Endodermal cell (in vitro differentiated cells): ENCODE measurements at regions not wholly inside any gene's neighbourhood (a gene's known extent, or its start where the extent isn't known, plus 50 kb on each side); places are given as distances from the start of the nearest gene placed in this dataset.

Experiments
- DNase-seq: peaks from one replicate; pipeline ENCODE4 v3.0.0-alpha.2; 2017
- H3K27ac ChIP-seq: 2 replicates; pipeline ENCODE4 v1.5.1; 2013; ENCODE audit warnings: mild to moderate bottlenecking, low read depth, low read length, moderate library complexity
- H3K27me3 ChIP-seq: 2 replicates; pipeline ENCODE4 v1.6.1; 2013; ENCODE audit warnings: mild to moderate bottlenecking, low read length, moderate library complexity; ENCODE audit not compliant: insufficient read depth, control insufficient read depth, poor library complexity, severe bottlenecking
- H3K36me3 ChIP-seq: 2 replicates; pipeline ENCODE4 v1.7.0; 2013; ENCODE audit warnings: mild to moderate bottlenecking, low read length, moderate library complexity; ENCODE audit not compliant: control insufficient read depth, insufficient read depth
- H3K4me1 ChIP-seq: one replicate; pipeline ENCODE4 v1.7.0; 2013; ENCODE audit warnings: low read length; ENCODE audit not compliant: control insufficient read depth, insufficient read depth
- H3K4me3 ChIP-seq: 2 replicates; pipeline ENCODE4 v1.5.1; 2013; ENCODE audit warnings: mild to moderate bottlenecking, low read length, moderate library complexity
- H3K9ac ChIP-seq: 2 replicates; pipeline ENCODE4 v1.6.1; 2013; ENCODE audit warnings: mild to moderate bottlenecking, low read length, moderate library complexity; ENCODE audit not compliant: poor library complexity, severe bottlenecking; ENCODE audit errors: extremely low read depth
- H3K9me3 ChIP-seq: 2 replicates; pipeline ENCODE4 v1.6.1; 2013; ENCODE audit warnings: mild to moderate bottlenecking, low read length, moderate library complexity; ENCODE audit not compliant: control insufficient read depth
- H3K27ac Mint-ChIP-seq: 2 replicates; pipeline ENCODE4 v1.8.0; 2020; ENCODE audit warnings: mixed read lengths
- H3K27me3 Mint-ChIP-seq: 2 replicates; pipeline ENCODE4 v1.8.0; 2021; ENCODE audit warnings: mild to moderate bottlenecking, mixed read lengths; ENCODE audit not compliant: insufficient read depth
- H3K36me3 Mint-ChIP-seq: 2 replicates; pipeline ENCODE4 v1.8.0; 2020; ENCODE audit warnings: low read depth, mixed read lengths
- H3K4me1 Mint-ChIP-seq: 2 replicates; pipeline ENCODE4 v1.8.0; 2020; ENCODE audit warnings: mixed read lengths
- H3K4me3 Mint-ChIP-seq: 2 replicates; pipeline ENCODE4 v1.8.0; 2020; ENCODE audit warnings: mild to moderate bottlenecking, moderate library complexity, mixed read lengths
- H3K9me3 Mint-ChIP-seq: 2 replicates; pipeline ENCODE4 v1.8.0; 2020; ENCODE audit warnings: mild to moderate bottlenecking, mixed read lengths
- WGBS, 2 experiments: methylation state at CpG; one replicate each; pipeline versions ENCODE4 v1.1.5 to v1.1.7; 2013; ENCODE audit warnings: missing lambda C conversion rate in 2 of 2, mixed read lengths in 1 of 2; ENCODE audit not compliant: insufficient coverage in 1 of 2, insufficient read length in 1 of 2; 5-methylcytosine and 5-hydroxymethylcytosine counted together
- TF ChIP-seq, protein P1 (sequence below): fragments of 200-600 bp; sonication (generic); conservative IDR thresholded peaks from 2 replicates; pipeline ENCODE4 v1.5.0; 2021; ENCODE audit warnings: antibody characterized with exemption, mild to moderate bottlenecking

DNA sequence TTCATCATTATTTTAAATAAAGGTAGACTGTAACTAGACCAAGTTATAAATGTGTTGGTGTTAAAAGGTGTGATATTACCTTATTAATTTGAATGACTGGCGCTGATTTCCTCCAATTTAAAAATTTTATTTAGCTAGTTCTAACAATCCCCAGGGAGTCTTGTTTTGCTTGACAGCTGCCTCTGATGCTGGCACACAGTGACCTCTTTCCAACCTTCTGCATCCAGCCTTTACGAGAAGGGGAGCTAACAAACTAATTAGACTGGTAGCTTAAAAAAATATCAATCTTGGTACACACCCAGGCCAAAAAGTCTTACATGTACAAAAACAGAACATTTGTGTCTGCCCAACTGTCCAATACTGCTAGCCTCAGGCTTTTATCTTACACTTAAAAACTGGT, 51.8 kb upstream of the ENPEP start:
- DNase-seq, result no peak
- Histone ChIP-seq H3K9ac (no peak overlapping the region), H3K36me3 (no peaks in the 10 kb centered on the region), H3K27ac (no peak overlapping the region), H3K9me3 (peaks cover 6% of the 10 kb centered on the region), H3K4me3 (no peak overlapping the region), H3K4me1 (no peaks in the 10 kb centered on the region), H3K27me3 (no peaks in the 10 kb centered on the region)
- WGBS, 2 experiments, result 93 to 100% methylated on average over 1 to 2 of the region's 2 CpGs
- H3K4me1 Mint-ChIP-seq, result no peaks in the 10 kb centered on the region
- H3K27ac Mint-ChIP-seq, result no peak overlapping the region
- peaks cover 2% of the 10 kb centered on the region for H3K27me3 Mint-ChIP-seq
- H3K9me3 Mint-ChIP-seq, result peaks cover 43% of the 10 kb centered on the region
- no peaks in the 10 kb centered on the region for H3K36me3 Mint-ChIP-seq
- no peak overlapping the region for H3K4me3 Mint-ChIP-seq
- TF ChIP-seq, protein P1, sequence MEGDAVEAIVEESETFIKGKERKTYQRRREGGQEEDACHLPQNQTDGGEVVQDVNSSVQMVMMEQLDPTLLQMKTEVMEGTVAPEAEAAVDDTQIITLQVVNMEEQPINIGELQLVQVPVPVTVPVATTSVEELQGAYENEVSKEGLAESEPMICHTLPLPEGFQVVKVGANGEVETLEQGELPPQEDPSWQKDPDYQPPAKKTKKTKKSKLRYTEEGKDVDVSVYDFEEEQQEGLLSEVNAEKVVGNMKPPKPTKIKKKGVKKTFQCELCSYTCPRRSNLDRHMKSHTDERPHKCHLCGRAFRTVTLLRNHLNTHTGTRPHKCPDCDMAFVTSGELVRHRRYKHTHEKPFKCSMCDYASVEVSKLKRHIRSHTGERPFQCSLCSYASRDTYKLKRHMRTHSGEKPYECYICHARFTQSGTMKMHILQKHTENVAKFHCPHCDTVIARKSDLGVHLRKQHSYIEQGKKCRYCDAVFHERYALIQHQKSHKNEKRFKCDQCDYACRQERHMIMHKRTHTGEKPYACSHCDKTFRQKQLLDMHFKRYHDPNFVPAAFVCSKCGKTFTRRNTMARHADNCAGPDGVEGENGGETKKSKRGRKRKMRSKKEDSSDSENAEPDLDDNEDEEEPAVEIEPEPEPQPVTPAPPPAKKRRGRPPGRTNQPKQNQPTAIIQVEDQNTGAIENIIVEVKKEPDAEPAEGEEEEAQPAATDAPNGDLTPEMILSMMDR, result no peak

DNA sequence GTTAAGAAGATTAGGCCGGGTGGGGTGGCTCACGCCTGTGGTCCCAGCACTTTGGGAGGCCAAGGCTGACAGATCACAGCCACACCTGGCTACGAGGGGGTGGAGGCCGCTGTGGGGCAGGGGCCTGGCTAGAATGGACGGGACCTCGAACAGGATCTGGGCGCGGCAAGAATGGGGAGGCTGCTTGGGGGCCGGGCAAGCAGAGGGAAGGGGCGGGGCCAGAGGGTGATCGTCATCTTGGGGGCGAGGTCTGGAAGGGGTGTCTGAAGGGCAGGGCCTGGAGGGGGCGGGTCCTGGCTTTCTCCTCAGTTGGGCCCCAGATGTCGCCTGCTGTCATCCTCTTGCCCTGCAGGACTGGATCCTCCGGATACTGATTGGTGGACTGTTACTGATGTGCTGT, 57.3 kb upstream of the ENPEP start:
- Mint-ChIP-seq H3K9me3 (peaks cover 53% of the 10 kb centered on the region), H3K36me3 (peaks cover 4% of the 10 kb centered on the region), H3K4me1 (peaks cover 9% of the 10 kb centered on the region), H3K27me3 (peaks cover 16% of the 10 kb centered on the region), H3K4me3 (no peak overlapping the region), H3K27ac (no peak overlapping the region)
- TF ChIP-seq, protein P1, result no peak
- WGBS, 2 experiments, result 84 to 97% methylated on average over 9 to 15 of the region's 15 CpGs
- H3K9me3 ChIP-seq, result peaks cover 31% of the 10 kb centered on the region
- peak; percentile 64 for DNase-seq
- no peaks in the 10 kb centered on the region for H3K36me3 ChIP-seq
- no peaks in the 10 kb centered on the region for H3K4me1 ChIP-seq
- H3K27me3 ChIP-seq, result no peaks in the 10 kb centered on the region
- no peak overlapping the region for H3K27ac ChIP-seq
- H3K4me3 ChIP-seq, result no peak overlapping the region
- H3K9ac ChIP-seq, result no peak overlapping the region

DNA sequence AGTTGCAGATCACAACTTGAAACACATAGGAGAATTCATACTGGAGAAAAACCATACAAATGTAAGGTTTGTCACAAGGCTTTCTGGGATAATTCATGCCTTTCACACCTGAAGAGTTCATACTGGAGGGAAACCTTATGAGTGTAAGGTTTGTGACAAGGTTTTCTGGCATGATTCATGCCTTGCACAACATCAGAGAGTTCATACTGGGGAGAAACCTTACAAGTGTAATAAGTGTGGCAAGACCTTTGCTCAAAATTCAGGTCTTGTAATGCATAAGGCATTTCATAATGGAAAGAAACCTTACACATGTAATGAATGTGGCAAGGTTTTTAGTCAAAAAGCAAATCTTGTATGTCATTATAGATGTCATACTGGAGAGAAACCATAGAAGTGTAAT, 58.8 kb upstream of the ENPEP start:
- H3K27me3 Mint-ChIP-seq, result peaks cover 18% of the 10 kb centered on the region
- no peak overlapping the region for H3K27ac ChIP-seq

More for the DNA sequence above, 58.8 kb upstream of the ENPEP start:
- Mint-ChIP-seq H3K4me1 (peaks cover 15% of the 10 kb centered on the region), H3K27ac (no peak overlapping the region), H3K36me3 (peaks cover 4% of the 10 kb centered on the region), H3K9me3 (peaks cover 52% of the 10 kb centered on the region), H3K4me3 (no peak overlapping the region)
- Histone ChIP-seq H3K4me1 (no peaks in the 10 kb centered on the region), H3K4me3 (no peak overlapping the region), H3K27me3 (no peaks in the 10 kb centered on the region), H3K9me3 (peaks cover 39% of the 10 kb centered on the region), H3K9ac (no peak overlapping the region), H3K36me3 (peaks cover 4% of the 10 kb centered on the region)
- TF ChIP-seq, protein P1, result no peak
- DNase-seq, result no peak
